Upper lobe of left lung (tissue), 6 donors: ENCODE measurements at regions not wholly inside any gene's neighbourhood (a gene's known extent, or its start where the extent isn't known, plus 50 kb on each side); places are given as distances from the start of the nearest gene placed in this dataset.
A peak's percentile ranks its signal among the peaks of the same experiment; 100 is the strongest.

Experiments used
- ATAC-seq, 2 donors: fragments of 200-7000 bp; cut with Tn5 transposase; one replicate each; pipeline ENCODE4 v1.9.1; 2022; ENCODE audit warnings: mild to moderate bottlenecking in 2 of 2, moderate library complexity in 2 of 2; ENCODE audit not compliant: low FRiP score in 2 of 2
- DNase-seq, 2 donors: peaks; one replicate each; pipeline ENCODE4 v3.0.0-alpha.2; 2019 to 2020
- H3K27ac ChIP-seq, 4 donors: fragments of 200-600 bp; sonication (generic); one replicate each; pipeline ENCODE4 v1.5.1; 2016 to 2019
- H3K27me3 ChIP-seq, 4 donors: fragments of 200-600 bp; sonication (generic); one replicate each; pipeline ENCODE4 v1.5.1; 2017 to 2019
- H3K36me3 ChIP-seq, 4 donors: fragments of 200-600 bp; sonication (generic); one replicate each; pipeline ENCODE4 v1.5.1; 2016 to 2019
- H3K4me1 ChIP-seq, 4 donors: fragments of 200-600 bp; sonication (generic); one replicate each; pipeline ENCODE4 v1.5.1; 2018 to 2019
- H3K4me3 ChIP-seq, 4 donors: fragments of 200-600 bp; sonication (generic); one replicate each; pipeline ENCODE4 v1.5.1; 2017 to 2019; ENCODE audit warnings: mild to moderate bottlenecking in 2 of 4, moderate library complexity in 1 of 4
- H3K9me3 ChIP-seq, 4 donors: fragments of 200-600 bp; sonication (generic); one replicate each; pipeline ENCODE4 v1.5.1; 2018 to 2019
- CTCF ChIP-seq, 6 experiments: fragments of 450-650 bp in 4 of 6; fragments of 200-600 bp in 2 of 6; sonication (generic) in 2 of 6; IDR thresholded peaks; one replicate each; pipeline ENCODE4 v1.5.1; 2016 to 2019; ENCODE audit warnings: antibody characterized with exemption in 6 of 6
- EP300 ChIP-seq, 4 donors: sonication (generic); formaldehyde crosslinking; IDR thresholded peaks; one replicate each; pipeline ENCODE4 v1.5.1; 2017; ENCODE audit warnings: antibody characterized with exemption in 4 of 4, control low read depth in 2 of 4
- POLR2A ChIP-seq, 4 donors: fragments of 450-650 bp; IDR thresholded peaks; one replicate each; pipeline ENCODE4 v1.5.1; 2016 to 2017; ENCODE audit warnings: antibody characterized with exemption in 4 of 4, mild to moderate bottlenecking in 2 of 4
- POLR2AphosphoS5 ChIP-seq, 2 donors: sonication (generic); formaldehyde crosslinking; IDR thresholded peaks; one replicate each; pipeline ENCODE4 v1.5.1; 2017; ENCODE audit warnings: antibody characterized with exemption in 2 of 2
- WGBS, 2 donors: methylation state at CpG; one replicate each; pipeline ENCODE4 v1.1.5; 2017 to 2018; 5-methylcytosine and 5-hydroxymethylcytosine counted together
- donor health status: DM: no; HTN: no; CAD: no; lungs with moderate emphysema.
- donor health status: DM: no; HTN: yes; CAD: no; lungs with severe emphysema.

- H3K4me3 ChIP-seq, result no peak overlapping the region
- DNase-seq (no peak), ATAC-seq (no peak)
- no peak overlapping the region for H3K27ac ChIP-seq
- H3K4me1 ChIP-seq, result no peaks in the 10 kb centered on the region
- H3K27me3 ChIP-seq, result no peaks in the 10 kb centered on the region
- no peaks in the 10 kb centered on the region for H3K36me3 ChIP-seq
- 87 to 96% methylated on average over 2 of the region's 2 CpGs for WGBS, 2 donors
- peaks cover 0 to 13% (median 3%) of the 10 kb centered on the region in 4 donors for H3K9me3 ChIP-seq
- TF ChIP-seq CTCF (IDR thresholded peaks at IDR 0.05) (no peak), EP300 (IDR thresholded peaks at IDR 0.05) (no peak), POLR2AphosphoS5 (IDR thresholded peaks at IDR 0.05) (no peak), POLR2A (IDR thresholded peaks at IDR 0.05) (no peak)
Observed at GRCh38 chr18:27579364-27579763, 394.3 kb upstream of the CHST9 start.

- no peak for TF ChIP-seq CTCF (IDR thresholded peaks at IDR 0.05)
- no peak overlapping the region for H3K4me3 ChIP-seq
- no peaks in the 10 kb centered on the region for H3K27me3 ChIP-seq
- no peak overlapping the region for H3K27ac ChIP-seq
- ATAC-seq, result no peak
- no peak for DNase-seq
- H3K4me1 ChIP-seq, result no peaks in the 10 kb centered on the region
- 47 to 68% methylated on average over 5 of the region's 5 CpGs for WGBS, 2 donors
- peaks cover 0 to 13% (median 3%) of the 10 kb centered on the region in 4 donors for H3K9me3 ChIP-seq
- H3K36me3 ChIP-seq, result no peaks in the 10 kb centered on the region
Observed at GRCh38 chr18:27577752-27578151, 392.6 kb upstream of the CHST9 start.

GRCh38 chr18:27577265-27577664 is 392.2 kb upstream of the CHST9 start:
- 75 to 79% methylated on average over 3 of the region's 3 CpGs for WGBS, 2 donors
- Histone ChIP-seq H3K4me1 (no peaks in the 10 kb centered on the region), H3K36me3 (no peaks in the 10 kb centered on the region), H3K9me3 (peaks cover 0 to 13% (median 3%) of the 10 kb centered on the region in 4 donors), H3K27ac (no peak overlapping the region), H3K4me3 (no peak overlapping the region), H3K27me3 (no peaks in the 10 kb centered on the region)
- DNase-seq (no peak), ATAC-seq (no peak)
- no peak for TF ChIP-seq POLR2A (IDR thresholded peaks at IDR 0.05)
- TF ChIP-seq CTCF (IDR thresholded peaks at IDR 0.05), result no peak
- no peak for TF ChIP-seq POLR2AphosphoS5 (IDR thresholded peaks at IDR 0.05)
- TF ChIP-seq EP300 (IDR thresholded peaks at IDR 0.05), result no peak

- TF ChIP-seq EP300 (IDR thresholded peaks at IDR 0.05) (no peak), POLR2A (IDR thresholded peaks at IDR 0.05) (no peak), POLR2AphosphoS5 (IDR thresholded peaks at IDR 0.05) (no peak), CTCF (IDR thresholded peaks at IDR 0.05) (no peak)
- WGBS, 2 donors, result 84 to 88% methylated on average over 1 of the region's 1 CpG
- no peak overlapping the region for H3K4me3 ChIP-seq
- peaks cover 0 to 4% (median 0%) of the 10 kb centered on the region in 4 donors for H3K9me3 ChIP-seq
- no peaks in the 10 kb centered on the region for H3K36me3 ChIP-seq
- H3K4me1 ChIP-seq, result no peaks in the 10 kb centered on the region
- DNase-seq (no peak), ATAC-seq (no peak)
- H3K27me3 ChIP-seq, result no peaks in the 10 kb centered on the region
- H3K27ac ChIP-seq, result no peak overlapping the region
Observed at GRCh38 chr18:27567434-27567833, 382.3 kb upstream of the CHST9 start.

GRCh38 chr18:27564066-27564465 is 379.0 kb upstream of the CHST9 start:
- WGBS, 2 donors, result 56 to 75% methylated on average over 3 of the region's 3 CpGs
- DNase-seq (no peak), ATAC-seq (peak in 1 of 2 donors; percentile 54)
- no peaks in the 10 kb centered on the region for H3K27me3 ChIP-seq
- H3K27ac ChIP-seq, result no peak overlapping the region
- H3K4me1 ChIP-seq, result no peaks in the 10 kb centered on the region
- H3K4me3 ChIP-seq, result no peak overlapping the region
- H3K36me3 ChIP-seq, result no peaks in the 10 kb centered on the region
- TF ChIP-seq POLR2A (IDR thresholded peaks at IDR 0.05) (no peak), POLR2AphosphoS5 (IDR thresholded peaks at IDR 0.05) (no peak), EP300 (IDR thresholded peaks at IDR 0.05) (no peak), CTCF (IDR thresholded peaks at IDR 0.05) (no peak)
- no peaks in the 10 kb centered on the region for H3K9me3 ChIP-seq
